Stimulated activated CD4-positive, alpha-beta T cell treated with anti-CD3 and anti-CD28 coated beads, Interleukin-15, amount 100 ng/mL, for 1 hour (primary cell): ENCODE measurements at regions not wholly inside any gene's neighbourhood (a gene's known extent, or its start where the extent isn't known, plus 50 kb on each side); places are given as distances from the start of the nearest gene placed in this dataset.

Experiments used
- DNase-seq, 2 donors: peaks; one replicate each; pipeline ENCODE4 v3.0.0-alpha.2; 2020; ENCODE audit warnings: low read depth in 1 of 2, low spot score in 1 of 2

- DNase-seq = no peak
Observed at GRCh38 chr9:19940811-19941535, 152.1 kb upstream of the SLC24A2 start.

- no peak for DNase-seq
Observed at GRCh38 chr9:19939734-19940278, 151.0 kb upstream of the SLC24A2 start.

- DNase-seq = no peak
Observed at GRCh38 chr9:19938990-19939733, 150.3 kb upstream of the SLC24A2 start.

GRCh38 chr9:19937121-19937520, 148.3 kb upstream of the SLC24A2 start:
- DNase-seq = no peak

DNA sequence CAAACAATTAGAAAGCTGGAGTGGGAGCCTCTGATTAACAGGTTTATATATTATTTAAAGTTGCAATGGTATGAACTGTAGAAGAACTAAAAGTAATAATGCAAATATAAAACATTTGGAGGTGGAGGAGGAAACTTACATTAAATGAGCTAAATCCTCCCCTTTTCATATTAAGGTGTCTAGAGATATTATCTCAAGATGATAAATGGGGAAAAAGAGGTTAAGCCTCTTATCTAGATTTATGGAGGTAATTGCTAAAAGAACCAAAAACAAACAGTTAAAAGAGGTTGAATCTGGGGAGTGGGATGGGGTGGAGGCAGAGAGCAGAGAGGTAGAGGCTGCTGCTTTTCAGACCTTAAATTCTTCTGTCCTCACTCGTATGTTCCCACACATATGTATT, 147.8 kb upstream of the SLC24A2 start:
- no peak for DNase-seq

DNA sequence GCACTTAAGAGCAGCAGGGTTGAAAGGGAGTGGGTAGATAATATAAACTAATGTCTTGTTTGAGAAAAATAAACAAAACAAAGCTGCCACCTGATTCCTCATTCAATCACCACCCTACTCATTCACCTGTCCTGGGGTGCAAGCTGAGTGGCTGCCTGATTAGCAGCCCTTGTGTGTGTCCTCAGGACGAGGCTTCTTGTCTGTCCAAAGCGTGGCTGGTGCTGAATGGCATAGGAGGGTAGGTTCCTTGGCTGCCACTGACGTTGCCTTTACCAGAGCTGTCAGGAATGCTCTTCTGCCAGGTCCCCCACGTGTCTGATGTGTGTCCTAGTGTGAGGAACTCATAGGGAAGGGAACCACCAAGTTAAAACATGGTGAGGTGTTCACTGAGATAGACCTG, 146.6 kb upstream of the SLC24A2 start:
- no peak for DNase-seq

GRCh38 chr9:19934301-19934871, 145.5 kb upstream of the SLC24A2 start:
- DNase-seq = no peak

DNA sequence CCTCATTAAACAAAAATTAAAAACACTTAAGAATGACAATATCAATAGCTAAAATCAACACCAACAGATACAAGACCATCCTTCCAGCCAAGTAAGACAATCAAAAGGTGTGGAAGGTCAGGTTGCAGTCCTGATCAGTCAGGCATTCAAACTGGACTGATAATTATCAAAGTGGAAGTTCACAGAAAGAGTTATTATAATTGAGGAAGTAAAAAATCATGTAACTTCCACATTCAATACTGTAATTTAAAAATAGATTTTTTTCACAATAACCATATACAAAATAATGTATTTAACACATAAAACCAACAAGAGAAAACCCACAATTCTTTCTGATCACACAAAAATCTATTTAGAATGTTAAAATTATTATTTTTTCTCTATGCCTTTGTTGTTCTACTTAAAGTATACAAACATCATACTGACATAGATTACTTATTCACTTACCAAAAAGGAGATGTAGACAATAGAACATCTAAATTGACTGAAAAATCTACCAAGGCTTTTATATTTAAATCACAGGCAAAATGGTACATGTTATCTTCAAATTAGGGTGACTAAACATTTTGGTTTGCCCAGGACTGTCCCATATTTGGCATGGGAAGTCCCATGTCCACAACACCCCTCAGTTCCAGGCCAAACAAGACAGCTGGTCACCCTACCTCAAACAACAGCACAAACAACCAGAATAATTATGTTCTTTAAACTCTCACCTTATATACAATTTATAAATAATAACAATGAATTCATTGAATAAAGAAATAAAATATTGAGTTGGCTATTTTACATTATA, 142.5 kb upstream of the SLC24A2 start:
- DNase-seq = no peak

- DNase-seq = no peak
Observed at GRCh38 chr9:19927560-19927959, 138.7 kb upstream of the SLC24A2 start.

- no peak for DNase-seq
Observed at GRCh38 chr9:19926774-19927173, 137.9 kb upstream of the SLC24A2 start.

DNA sequence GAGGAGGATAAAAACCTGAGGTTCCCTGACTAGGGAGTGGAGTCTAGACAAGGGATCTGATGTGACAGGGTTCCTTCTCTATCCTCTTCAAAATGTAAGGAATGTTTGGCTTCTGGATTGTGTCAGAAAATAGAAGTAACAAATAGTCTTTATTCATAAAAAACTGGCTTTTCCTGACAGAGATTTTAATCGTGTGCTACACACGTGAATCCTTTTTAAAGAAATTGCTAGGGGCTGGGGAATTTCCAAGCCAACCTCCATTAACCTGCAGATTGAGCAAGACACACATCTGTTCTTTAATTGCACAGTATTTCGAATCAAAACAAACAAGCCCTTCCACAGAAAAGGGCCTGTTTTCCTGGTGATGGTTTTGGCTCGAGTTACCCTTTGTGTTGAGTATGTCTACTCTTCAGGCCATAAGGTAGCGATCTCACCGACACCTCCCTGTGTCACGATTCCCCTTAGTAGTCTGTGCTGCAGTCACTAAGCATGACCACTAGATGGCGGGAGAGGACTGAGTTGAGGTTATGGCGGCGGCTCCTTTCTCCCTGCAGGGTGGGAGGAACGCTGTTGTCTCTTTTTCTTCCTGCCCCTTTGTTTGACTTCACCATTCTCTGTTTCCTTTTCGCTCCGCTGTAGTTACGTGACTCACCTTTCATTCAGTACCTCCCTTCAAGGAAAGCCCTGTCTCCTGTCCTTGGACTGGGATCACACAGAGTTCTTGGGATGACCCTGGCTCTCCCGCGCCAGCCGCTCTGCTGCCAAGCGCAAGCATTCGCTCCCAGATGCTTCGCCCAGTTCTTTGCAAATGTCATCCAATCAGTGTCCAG, 137.1 kb upstream of the SLC24A2 start:
- peak; percentile 52 to 57 for DNase-seq

- DNase-seq = no peak
Observed at GRCh38 chr9:19924080-19924479, 135.2 kb upstream of the SLC24A2 start.

GRCh38 chr9:19922476-19923118, 133.8 kb upstream of the SLC24A2 start:
- no peak for DNase-seq

DNA sequence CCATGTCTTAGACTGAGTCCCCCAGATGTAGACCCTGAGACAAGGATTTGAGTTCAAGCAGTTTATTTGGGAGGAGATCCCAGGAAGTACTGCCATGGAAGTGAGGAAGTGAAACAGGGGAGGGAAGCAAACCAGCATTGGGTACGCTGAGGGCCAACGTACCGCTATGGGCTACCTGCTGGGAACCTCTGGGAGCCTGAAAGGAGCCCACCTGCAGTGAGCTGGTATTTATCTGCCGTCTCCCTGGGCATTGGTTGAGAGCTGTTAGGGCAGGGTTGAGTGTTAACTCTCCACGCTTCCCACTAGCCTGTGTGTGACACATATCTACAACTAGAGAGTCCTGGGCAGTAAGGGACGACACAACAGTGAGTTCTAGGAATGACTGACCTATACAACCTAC, 131.6 kb upstream of the SLC24A2 start:
- DNase-seq = no peak

- no peak for DNase-seq
Observed at GRCh38 chr9:19918630-19919029, 129.8 kb upstream of the SLC24A2 start.

GRCh38 chr9:19914044-19914443, 125.2 kb upstream of the SLC24A2 start:
- no peak for DNase-seq

DNA sequence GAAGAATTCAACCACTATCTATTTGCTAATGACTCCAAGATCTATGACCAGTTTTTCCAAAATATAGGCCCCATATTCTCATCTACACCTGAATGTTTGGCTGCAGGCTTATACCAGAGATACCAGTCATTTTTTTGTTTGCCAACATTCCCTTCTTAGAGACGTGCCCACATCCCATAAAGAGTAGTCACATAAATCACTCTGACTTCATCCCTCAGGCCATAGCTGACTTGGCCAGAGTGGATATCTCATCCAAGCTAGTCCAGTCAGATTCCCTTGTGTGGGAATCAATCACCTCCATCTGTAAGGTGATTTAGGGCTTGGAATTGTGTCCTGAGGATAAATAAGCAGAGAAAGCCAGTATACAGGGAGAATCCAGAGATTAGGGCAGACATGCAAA, 124.3 kb upstream of the SLC24A2 start:
- DNase-seq = no peak

GRCh38 chr9:19903076-19903475, 114.2 kb upstream of the SLC24A2 start:
- no peak for DNase-seq

DNA sequence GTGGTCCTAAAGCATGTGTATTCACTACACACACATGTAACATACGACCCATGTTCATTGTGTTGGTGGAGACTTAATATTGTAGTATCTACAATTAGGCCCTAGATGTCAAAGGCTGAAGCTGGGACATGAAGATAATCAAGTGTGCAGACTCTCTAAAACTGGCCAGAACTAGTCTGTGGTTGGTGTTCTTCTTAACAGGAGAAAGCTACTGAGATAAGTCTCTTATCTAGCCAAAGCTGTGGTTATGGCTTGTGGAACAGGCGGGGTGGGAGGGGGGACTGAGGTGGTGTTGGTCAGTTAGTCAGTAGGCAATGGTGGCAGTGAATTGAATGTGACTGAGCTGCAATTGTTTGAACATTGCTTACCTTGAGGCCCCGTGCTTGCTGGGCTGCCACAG, 112.7 kb upstream of the SLC24A2 start:
- no peak for DNase-seq

DNA sequence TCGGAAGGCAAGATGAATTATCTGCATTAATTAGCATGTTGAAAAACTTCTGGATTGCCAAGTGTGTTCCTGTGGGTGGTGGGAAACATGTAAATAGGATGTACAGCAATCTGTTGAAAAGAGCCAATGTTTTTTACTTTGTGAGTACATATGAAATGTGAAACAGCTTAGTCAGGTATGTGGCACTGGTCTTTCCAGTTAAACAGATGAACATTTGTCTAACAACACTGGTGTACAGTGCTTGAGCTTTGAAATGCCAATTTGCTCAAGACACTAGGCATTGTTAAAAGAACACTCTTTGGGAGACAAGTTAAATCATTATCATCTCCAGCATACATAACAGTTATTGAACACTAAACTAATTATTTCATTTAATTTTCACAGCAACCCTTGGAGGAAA, 107.3 kb upstream of the SLC24A2 start:
- no peak for DNase-seq
